ENCODE measurements at regions not wholly inside any gene's neighbourhood (a gene's known extent, or its start where the extent isn't known, plus 50 kb on each side); places are given as distances from the start of the nearest gene placed in this dataset.

DNA sequence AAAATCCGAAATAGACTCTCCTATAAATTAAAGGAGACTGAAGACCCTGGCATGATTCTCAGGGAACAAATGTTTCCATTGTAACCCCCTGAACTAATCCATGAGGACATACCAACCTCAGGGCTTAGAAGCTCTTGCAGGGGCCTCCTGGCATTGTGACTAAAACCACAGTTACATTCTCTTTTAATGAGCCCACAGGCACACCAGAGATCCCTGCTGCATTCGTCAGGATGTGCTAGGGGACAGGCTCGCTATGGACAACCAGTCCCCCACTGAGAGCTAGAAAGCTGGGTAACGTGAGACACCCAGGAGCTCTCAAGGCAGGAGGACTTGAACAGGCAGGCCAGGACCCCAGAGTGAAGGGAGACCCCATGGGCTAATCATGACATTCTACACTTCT, 140.6 kb upstream of the TNRC6C start:
- TF ChIP-seq POLR2A (IDR thresholded peaks at IDR 0.05), result no peak
- TF ChIP-seq, protein P1, sequence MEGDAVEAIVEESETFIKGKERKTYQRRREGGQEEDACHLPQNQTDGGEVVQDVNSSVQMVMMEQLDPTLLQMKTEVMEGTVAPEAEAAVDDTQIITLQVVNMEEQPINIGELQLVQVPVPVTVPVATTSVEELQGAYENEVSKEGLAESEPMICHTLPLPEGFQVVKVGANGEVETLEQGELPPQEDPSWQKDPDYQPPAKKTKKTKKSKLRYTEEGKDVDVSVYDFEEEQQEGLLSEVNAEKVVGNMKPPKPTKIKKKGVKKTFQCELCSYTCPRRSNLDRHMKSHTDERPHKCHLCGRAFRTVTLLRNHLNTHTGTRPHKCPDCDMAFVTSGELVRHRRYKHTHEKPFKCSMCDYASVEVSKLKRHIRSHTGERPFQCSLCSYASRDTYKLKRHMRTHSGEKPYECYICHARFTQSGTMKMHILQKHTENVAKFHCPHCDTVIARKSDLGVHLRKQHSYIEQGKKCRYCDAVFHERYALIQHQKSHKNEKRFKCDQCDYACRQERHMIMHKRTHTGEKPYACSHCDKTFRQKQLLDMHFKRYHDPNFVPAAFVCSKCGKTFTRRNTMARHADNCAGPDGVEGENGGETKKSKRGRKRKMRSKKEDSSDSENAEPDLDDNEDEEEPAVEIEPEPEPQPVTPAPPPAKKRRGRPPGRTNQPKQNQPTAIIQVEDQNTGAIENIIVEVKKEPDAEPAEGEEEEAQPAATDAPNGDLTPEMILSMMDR (IDR thresholded peaks at IDR 0.05), result no peak
- no peak for TF ChIP-seq POLR2AphosphoS5 (IDR thresholded peaks at IDR 0.05)

Measured in breast epithelium (tissue), 3 donors.